HepG2 (cell line): ENCODE measurements at regions not wholly inside any gene's neighbourhood (a gene's known extent, or its start where the extent isn't known, plus 50 kb on each side); places are given as distances from the start of the nearest gene placed in this dataset.
A peak's percentile ranks its signal among the peaks of the same experiment; 100 is the strongest.

Experiments used
- ATAC-seq: fragments of 200-7000 bp; cut with Tn5 transposase; 3 replicates; pipeline ENCODE4 v1.9.1; 2020; ENCODE audit warnings: mild to moderate bottlenecking, moderate library complexity
- BruUV-seq: library from RNA; stranded (reverse); fragments of 400-500 nt; replicated peaks from 2 replicates; lab custom pipeline; 2021; lab: Mats Ljungman, UMichigan
- CTCF ChIA-PET: fragments of 300-600 bp; formaldehyde crosslinking; extraction: SDS; loops from one replicate; lab custom pipeline; 2021; ENCODE audit warnings: low total read pairs, inconsistent platforms, low intra/inter-chr PET ratio; lab: Yijun Ruan, JAX
- POLR2A ChIA-PET: fragments of 350-600 bp; sonication (Branson Sonifier 250); formaldehyde crosslinking; loops from one replicate; lab custom pipeline; 2020; ENCODE audit warnings: antibody characterized with exemption, inconsistent platforms; lab: Yijun Ruan, JAX
- DNase-seq: peaks from one replicate; pipeline ENCODE4 v3.0.0-alpha.2; 2015; ENCODE audit warnings: low spot score
- FAIRE-seq: peaks from 3 replicates; lab custom pipeline; 2011; peaks lifted over from hg19 to GRCh38; lab: Jason Lieb, UNC
- H2AFZ ChIP-seq: one replicate; pipeline ENCODE4 v1.6.1; 2011; ENCODE audit warnings: low read length, inconsistent platforms
- H3K27ac ChIP-seq: fragments of 300-600 bp; 3 replicates; pipeline ENCODE4 v1.8.0; 2011; ENCODE audit warnings: mixed run types, mild to moderate bottlenecking, mixed read lengths, low read length, inconsistent platforms; ENCODE audit not compliant: insufficient read depth; ENCODE audit errors: extremely low read length
- H3K27me3 ChIP-seq, 2 experiments: fragments of 200-600 bp in 1 of 2; 2 replicates in 1 of 2; 3 replicates in 1 of 2; pipeline versions ENCODE4 v1.6.0 to v1.8.0; 2011; ENCODE audit warnings: low read length in 2 of 2, mild to moderate bottlenecking in 2 of 2, moderate library complexity in 2 of 2, inconsistent platforms in 1 of 2; ENCODE audit not compliant: insufficient read depth in 2 of 2, control insufficient read depth in 1 of 2
- H3K36me3 ChIP-seq, 2 experiments: fragments of 200-600 bp in 1 of 2; replicated peaks in 1 of 2; 2 replicates in 1 of 2; 3 replicates in 1 of 2; pipeline versions ENCODE4 v1.5.1 to v1.8.0; 2011; ENCODE audit warnings: low read length in 2 of 2, inconsistent platforms in 1 of 2; ENCODE audit not compliant: insufficient read depth in 2 of 2, control insufficient read depth in 1 of 2
- H3K4me1 ChIP-seq: 2 replicates; pipeline ENCODE4 v1.5.1; 2012; ENCODE audit warnings: low read length, inconsistent platforms; ENCODE audit not compliant: insufficient read depth
- H3K4me2 ChIP-seq: 2 replicates; pipeline ENCODE4 v1.6.0; 2011; ENCODE audit warnings: low read depth, low read length, inconsistent platforms
- H3K4me3 ChIP-seq, 3 experiments: fragments of 200-600 bp in 1 of 3; sonication (generic), shearing (Covaris generic) in 1 of 3; replicated peaks in 1 of 3; 2 replicates each; pipeline ENCODE4 v1.5.1; 2011 to 2016; ENCODE audit warnings: low read length in 3 of 3, inconsistent platforms in 2 of 3, low read depth in 2 of 3, mild to moderate bottlenecking in 2 of 3, control low read depth in 1 of 3, mixed read lengths in 1 of 3; ENCODE audit not compliant: insufficient read depth in 1 of 3
- H3K79me2 ChIP-seq: one replicate; pipeline ENCODE4 v1.6.1; 2011; ENCODE audit warnings: low read length, inconsistent platforms; ENCODE audit not compliant: insufficient read depth
- H3K9ac ChIP-seq: 2 replicates; pipeline ENCODE4 v1.6.0; 2011; ENCODE audit warnings: mild to moderate bottlenecking, low read depth, low read length, inconsistent platforms; ENCODE audit not compliant: insufficient read depth
- H3K9me3 ChIP-seq: 2 replicates; pipeline ENCODE4 v1.5.1; 2012; ENCODE audit warnings: mild to moderate bottlenecking, low read length
- H4K20me1 ChIP-seq: 2 replicates; pipeline ENCODE4 v1.6.0; 2011; ENCODE audit warnings: inconsistent platforms, mild to moderate bottlenecking, low read length, moderate library complexity; ENCODE audit not compliant: insufficient read depth
- BRF2 ChIP-seq: sonication (generic); formaldehyde crosslinking; IDR thresholded peaks from 2 replicates; pipeline ENCODE4 v1.8.1; 2022; ENCODE audit warnings: mild to moderate bottlenecking, missing genetic modification reagents
- FOXP1 ChIP-seq, 2 experiments: fragments of 450-650 bp in 1 of 2; IDR thresholded peaks; 2 replicates each; pipeline ENCODE4 v1.6.1; 2017 to 2018; ENCODE audit warnings: antibody characterized with exemption in 1 of 2
- IKZF5 ChIP-seq: IDR thresholded peaks from 2 replicates; pipeline ENCODE4 v1.6.1; 2018; ENCODE audit warnings: missing genetic modification reagents, mild to moderate bottlenecking, missing compliant biosample characterization
- MAFK ChIP-seq, 2 experiments: IDR thresholded peaks in 1 of 2; conservative IDR thresholded peaks in 1 of 2; 2 replicates each; pipeline ENCODE4 v1.6.1; 2011; ENCODE audit warnings: improper control_type of control experiment in 2 of 2, low read length in 2 of 2
- MEIS2 ChIP-seq: sonication (generic); formaldehyde crosslinking; IDR thresholded peaks from 2 replicates; pipeline ENCODE4 v1.9.0; 2021; ENCODE audit warnings: mild to moderate bottlenecking, missing genetic modification reagents
- MIXL1 ChIP-seq: IDR thresholded peaks from 2 replicates; pipeline ENCODE4 v1.6.1; 2016
- NAIF1 ChIP-seq: sonication (generic); formaldehyde crosslinking; IDR thresholded peaks from 2 replicates; pipeline ENCODE4 v1.5.0; 2020; ENCODE audit warnings: mild to moderate bottlenecking, missing genetic modification reagents, borderline replicate concordance
- NFYB ChIP-seq: sonication (generic); formaldehyde crosslinking; IDR thresholded peaks from 2 replicates; pipeline ENCODE4 v1.4.0; 2020; ENCODE audit warnings: missing genetic modification reagents
- NFYC ChIP-seq: IDR thresholded peaks from 2 replicates; pipeline ENCODE4 v1.6.1; 2016; ENCODE audit warnings: missing genetic modification reagents, missing compliant biosample characterization
- PAXIP1 ChIP-seq: sonication (generic); formaldehyde crosslinking; conservative IDR thresholded peaks from 2 replicates; pipeline ENCODE4 v1.4.0; 2020; ENCODE audit warnings: mild to moderate bottlenecking, missing genetic modification reagents, moderate library complexity
- PLRG1 ChIP-seq: fragments of 450-650 bp; conservative IDR thresholded peaks from 2 replicates; pipeline ENCODE4 v1.6.1; 2016
- SP2 ChIP-seq: sonication (generic); formaldehyde crosslinking; IDR thresholded peaks from 2 replicates; pipeline ENCODE4 v1.5.1; 2020; ENCODE audit warnings: mild to moderate bottlenecking, missing genetic modification reagents
- ZNF713 ChIP-seq: sonication (generic); formaldehyde crosslinking; IDR thresholded peaks from 2 replicates; pipeline ENCODE4 v1.4.0; 2020; ENCODE audit warnings: mild to moderate bottlenecking, missing genetic modification reagents
- WGBS: methylation state at CpG from one replicate; pipeline ENCODE4 v1.1.6; 2017; ENCODE audit warnings: low lambda C conversion rate; 5-methylcytosine and 5-hydroxymethylcytosine counted together
- in situ Hi-C: cut with HindIII; loops from 2 replicates; pipeline ENCODE4 v1.10.0; 2017; ENCODE audit warnings: low pct_unique_long_range_greater_than_20kb; ENCODE audit not compliant: extremely low pct_ligation_motif_present
- intact Hi-C: fragments of 100-400 bp; cut with micrococcal nuclease; formaldehyde crosslinking; loops from one replicate; pipeline ENCODE4 v1.10.0; 2022; ENCODE audit not compliant: unreplicated experiment

- BruUV-seq, result no TSS peak
- ATAC-seq (no peak), DNase-seq (no peak), FAIRE-seq (no peak)
- H3K79me2 ChIP-seq, result no peaks in the 10 kb centered on the region
- no peaks in the 10 kb centered on the region for H3K27me3 ChIP-seq
- intact Hi-C loops, result no loop called here
- no peak overlapping the region for H3K27ac ChIP-seq
- no peak overlapping the region for H2AFZ ChIP-seq
- H3K9ac ChIP-seq, result no peak overlapping the region
- H3K9me3 ChIP-seq, result no peaks in the 10 kb centered on the region
- 2% methylated on average over 4 of the region's 4 CpGs for WGBS
- 0 out of 4 replicates have a peak, but pooled peaks of 1 of the 2 experiments have one; percentile 0 for TF ChIP-seq MAFK (conservative IDR thresholded peaks at IDR 0.05 in 1 of 2, IDR thresholded peaks at IDR 0.05 in 1 of 2; ENCODE audit: low read length in 2 of 2)
- TF ChIP-seq PAXIP1, result no peak
- TF ChIP-seq MIXL1, result no peak
- in situ Hi-C loops, result no loop called here
- H3K4me3 ChIP-seq, result no peak overlapping the region
- no peaks in the 10 kb centered on the region for H4K20me1 ChIP-seq
- H3K4me2 ChIP-seq, result no peak overlapping the region
- CTCF ChIA-PET, result no interaction called here
- H3K4me1 ChIP-seq, result no peaks in the 10 kb centered on the region
- POLR2A ChIA-PET, result no interaction called here
- H3K36me3 ChIP-seq, result no peaks in the 10 kb centered on the region
Observed at GRCh38 chr4:89521826-89522225, 214.2 kb upstream of the GPRIN3 start.

- FAIRE-seq (no peak), ATAC-seq (no peak), DNase-seq (no peak)
- Histone ChIP-seq H3K79me2 (no peaks in the 10 kb centered on the region), H3K9ac (no peak overlapping the region), H3K27me3 (no peaks in the 10 kb centered on the region; a peak in 2 of 5 replicates), H3K4me3 (no peak overlapping the region), H4K20me1 (no peaks in the 10 kb centered on the region), H3K4me2 (no peak overlapping the region), H3K9me3 (no peaks in the 10 kb centered on the region), H2AFZ (no peak overlapping the region), H3K36me3 (no peaks in the 10 kb centered on the region), H3K4me1 (no peaks in the 10 kb centered on the region), H3K27ac (no peak overlapping the region)
- in situ Hi-C loops (no loop called here), intact Hi-C loops (no loop called here)
- no TSS peak for BruUV-seq
- ChIA-PET POLR2A (no interaction called here), CTCF (no interaction called here)
- WGBS, result 0% methylated on average over 2 of the region's 3 CpGs
- TF ChIP-seq PLRG1 (no peak), IKZF5 (CRISPR knock-in tag) (no peak), NAIF1 (no peak), BRF2 (no peak), SP2 (CRISPR knock-in tag) (no peak), NFYB (no peak), FOXP1 (IDR thresholded peaks at IDR 0.05) (no peak), FOXP1 (CRISPR knock-in tag; IDR thresholded peaks at IDR 0.05) (no peak), MEIS2 (CRISPR knock-in tag) (no peak), NFYC (CRISPR knock-in tag) (no peak), ZNF713 (no peak)
Observed at GRCh38 chr4:89519771-89520320, 212.2 kb upstream of the GPRIN3 start.
